ENCODE measurements at regions not wholly inside any gene's neighbourhood (a gene's known extent, or its start where the extent isn't known, plus 50 kb on each side); places are given as distances from the start of the nearest gene placed in this dataset.

GRCh38 chr1:58310469-58310868, 236.1 kb downstream of the OMA1 start:
- Histone ChIP-seq H3K9me2 (no peaks in the 10 kb centered on the region), H3K27me3 (ENCODE audit: insufficient read depth) (no peaks in the 10 kb centered on the region), H3K9ac (no peak overlapping the region), H2AFZ (ENCODE audit: low read depth) (no peak overlapping the region), H3K79me2 (ENCODE audit: insufficient read depth) (no peaks in the 10 kb centered on the region), H3K36me3 (replicated peaks in 1 of 2; ENCODE audit: control insufficient read depth in 1 of 2, insufficient read depth in 2 of 2, low read length in 1 of 2) (no peaks in the 10 kb centered on the region), H3K27ac (ENCODE audit: low read depth in 2 of 2, low read length in 1 of 2) (no peak overlapping the region), H3K4me2 (no peak overlapping the region), H3K9me3 (no peaks in the 10 kb centered on the region), H3K4me1 (ENCODE audit: control insufficient read depth in 1 of 2, insufficient read depth in 2 of 2, low read depth in 1 of 2, low read length in 1 of 2) (no peaks in the 10 kb centered on the region; a peak in 1 of 4 replicates), H4K20me1 (ENCODE audit: insufficient read depth) (no peaks in the 10 kb centered on the region), H3F3A (replicated peaks; ENCODE audit: insufficient read depth) (no peaks in the 10 kb centered on the region), H3K4me3 (ENCODE audit: low read depth in 2 of 2, low read length in 1 of 2) (no peak overlapping the region)
- WGBS (ENCODE audit: low lambda C conversion rate) = 25% methylated on average over 2 of the region's 2 CpGs
- POLR2A ChIA-PET = no interaction called here
- CTCF ChIA-PET = no interaction called here
- TF ChIP-seq ELF1 (IDR thresholded peaks at IDR 0.05) (no peak), MAX (IDR thresholded peaks at IDR 0.05; ENCODE audit: low read depth) (no peak), USF1 (IDR thresholded peaks at IDR 0.05; ENCODE audit: borderline replicate concordance, low read depth) (no peak), JUND (IDR thresholded peaks at IDR 0.05) (no peak), FOXJ3 (CRISPR knock-in tag; IDR thresholded peaks at IDR 0.05) (no peak), TEAD4 (IDR thresholded peaks at IDR 0.05; ENCODE audit: borderline replicate concordance, insufficient read depth) (no peak), CTCF (IDR thresholded peaks at IDR 0.05) (no peak), CHD2 (IDR thresholded peaks at IDR 0.05; ENCODE audit: low read length, partially characterized antibody) (no peak), NRF1 (IDR thresholded peaks at IDR 0.05; ENCODE audit: low read depth, low read length) (no peak), EP300 (IDR thresholded peaks at IDR 0.05; ENCODE audit: borderline replicate concordance in 1 of 2, low read depth in 1 of 2, low read length in 1 of 2) (no peak), FOSL2 (IDR thresholded peaks at IDR 0.05; ENCODE audit: borderline replicate concordance, low read depth) (no peak), SIN3A (IDR thresholded peaks at IDR 0.05; ENCODE audit: borderline replicate concordance, low read depth, low read length) (no peak)
- no peak for DNase-seq

- ChIA-PET POLR2A (no interaction called here), CTCF (no interaction called here)
- Histone ChIP-seq H3K9me2 (no peaks in the 10 kb centered on the region), H3K27me3 (ENCODE audit: insufficient read depth) (no peaks in the 10 kb centered on the region), H3K9ac (no peak overlapping the region), H3F3A (replicated peaks; ENCODE audit: insufficient read depth) (no peaks in the 10 kb centered on the region), H3K79me2 (ENCODE audit: insufficient read depth) (no peaks in the 10 kb centered on the region), H3K27ac (ENCODE audit: low read depth in 2 of 2, low read length in 1 of 2) (no peak overlapping the region), H3K36me3 (replicated peaks in 1 of 2; ENCODE audit: control insufficient read depth in 1 of 2, insufficient read depth in 2 of 2, low read length in 1 of 2) (no peaks in the 10 kb centered on the region), H3K4me2 (no peak overlapping the region), H3K9me3 (no peaks in the 10 kb centered on the region), H4K20me1 (ENCODE audit: insufficient read depth) (no peaks in the 10 kb centered on the region), H2AFZ (ENCODE audit: low read depth) (no peak overlapping the region), H3K4me1 (ENCODE audit: control insufficient read depth in 1 of 2, insufficient read depth in 2 of 2, low read depth in 1 of 2, low read length in 1 of 2) (no peaks in the 10 kb centered on the region; a peak in 2 of 4 replicates), H3K4me3 (ENCODE audit: low read depth in 2 of 2, low read length in 1 of 2) (no peak overlapping the region)
- 67% methylated on average over 1 of the region's 1 CpG for WGBS (ENCODE audit: low lambda C conversion rate)
- DNase-seq = no peak
- TF ChIP-seq SIN3A (IDR thresholded peaks at IDR 0.05; ENCODE audit: borderline replicate concordance, low read depth, low read length) = no peak
- TF ChIP-seq ELF1 (IDR thresholded peaks at IDR 0.05) = no peak
- TF ChIP-seq TEAD4 (IDR thresholded peaks at IDR 0.05; ENCODE audit: borderline replicate concordance, insufficient read depth) = no peak
- TF ChIP-seq GABPA (IDR thresholded peaks at IDR 0.05; ENCODE audit: low read depth) = no peak
- no peak for TF ChIP-seq PBX3 (IDR thresholded peaks at IDR 0.05)
- TF ChIP-seq TCF12 (IDR thresholded peaks at IDR 0.05) = no peak
- no peak for TF ChIP-seq USF2 (IDR thresholded peaks at IDR 0.05; ENCODE audit: borderline replicate concordance, low read depth, low read length)
- TF ChIP-seq RFX5 (IDR thresholded peaks at IDR 0.05; ENCODE audit: low read length) = no peak
- no peak for TF ChIP-seq REST (IDR thresholded peaks at IDR 0.05; ENCODE audit: low read depth, low read length)
- no peak for TF ChIP-seq GATA2 (CRISPR knock-in tag; IDR thresholded peaks at IDR 0.05)
- TF ChIP-seq RXRA (IDR thresholded peaks at IDR 0.05; ENCODE audit: borderline replicate concordance, low read depth) = no peak
- no peak for TF ChIP-seq NFIC (IDR thresholded peaks at IDR 0.05; ENCODE audit: borderline replicate concordance)
- no peak for TF ChIP-seq FOXM1 (IDR thresholded peaks at IDR 0.05; ENCODE audit: low read depth)
Observed at GRCh38 chr1:58308206-58308605, 238.3 kb downstream of the OMA1 start.

Measured in SK-N-SH (cell line).